GM19397 (cell line): ENCODE measurements at regions not wholly inside any gene's neighbourhood (a gene's known extent, or its start where the extent isn't known, plus 50 kb on each side); places are given as distances from the start of the nearest gene placed in this dataset.
"Not testable (repeated sequence)": the region's sequence is repeated elsewhere in the genome, so short reads cannot be mapped to it uniquely, and the experiment has no call there.

Experiments used
- ATAC-seq: cut with Tn5 transposase; IDR thresholded peaks from one replicate; pipeline ENCODE4 v1.9.1; 2021; ENCODE audit warnings: mild to moderate bottlenecking, moderate library complexity; ENCODE audit not compliant: unreplicated experiment

- ATAC-seq = no peak
Measured at GRCh38 chr4:58413849-58414248, 1303.7 kb upstream of the IGFBP7 start.

DNA sequence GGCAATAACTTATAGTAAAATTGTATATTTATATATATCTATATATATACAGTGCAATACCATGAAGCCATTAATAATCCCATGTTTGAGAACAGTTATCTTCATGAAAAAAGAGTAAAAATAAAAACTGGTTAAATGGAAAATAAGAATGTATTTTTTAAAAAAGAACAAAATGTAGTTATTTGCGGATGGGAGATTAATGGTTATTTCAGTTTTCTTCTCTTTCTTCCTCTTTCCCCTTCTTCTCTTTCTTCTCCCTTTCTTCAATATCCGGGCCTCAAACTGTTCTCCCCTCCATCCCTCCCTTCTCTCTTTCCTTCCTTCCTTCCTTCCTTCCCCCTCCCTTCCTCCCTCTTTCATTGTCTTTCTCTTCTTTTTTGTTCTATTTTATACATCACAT lies 1301.7 kb upstream of the IGFBP7 start:
- no peak for ATAC-seq

- ATAC-seq = no peak
Measured at GRCh38 chr4:58406762-58407161, 1296.6 kb upstream of the IGFBP7 start.

- no peak for ATAC-seq
Measured at GRCh38 chr4:58368221-58368620, 1258.0 kb upstream of the IGFBP7 start.

GRCh38 chr4:58360354-58361133 lies 1250.4 kb upstream of the IGFBP7 start:
- no peak for ATAC-seq

GRCh38 chr4:58359590-58359989 lies 1249.4 kb upstream of the IGFBP7 start:
- ATAC-seq = no peak

DNA sequence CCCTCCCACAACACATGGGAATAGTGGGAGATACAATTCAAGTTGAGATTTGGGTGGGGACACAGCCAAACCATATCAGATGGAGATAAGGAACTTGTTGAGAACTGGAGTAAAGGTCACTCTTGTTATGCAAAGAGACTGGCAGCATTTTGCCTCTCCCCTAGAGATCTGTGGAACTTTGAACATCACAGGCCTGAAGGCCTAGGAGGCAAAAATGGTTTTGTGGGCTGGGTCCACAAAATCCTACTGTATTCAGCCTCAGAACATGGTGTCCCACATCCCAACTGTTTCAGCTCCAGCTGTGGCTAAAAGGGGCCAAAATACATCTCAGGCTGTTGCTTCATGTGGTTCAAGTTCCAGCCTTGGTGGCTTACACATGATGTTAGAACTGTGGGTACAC lies 1247.8 kb upstream of the IGFBP7 start:
- ATAC-seq = no peak

DNA sequence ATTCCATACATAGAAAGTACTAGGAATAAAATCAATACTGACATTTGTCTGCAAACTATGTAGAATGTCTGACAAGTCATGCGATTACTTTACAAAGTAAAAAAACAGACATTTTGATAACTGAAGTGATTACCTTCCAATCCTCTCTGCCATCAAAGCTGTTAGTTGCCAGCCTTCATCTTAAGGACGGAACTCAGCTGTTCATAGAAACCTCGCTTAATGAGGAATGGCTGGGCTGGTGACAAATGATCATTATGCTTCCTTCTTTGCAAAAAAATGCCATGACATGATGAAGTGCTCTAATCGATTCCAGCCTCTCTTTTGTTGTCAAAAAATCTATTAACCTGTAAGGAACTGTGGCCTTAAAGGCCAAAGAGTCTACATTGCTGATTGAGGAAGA lies 1214.9 kb upstream of the IGFBP7 start:
- ATAC-seq = no peak

GRCh38 chr4:58313444-58313843 lies 1203.3 kb upstream of the IGFBP7 start:
- ATAC-seq = no peak

GRCh38 chr4:58303456-58303855 lies 1193.3 kb upstream of the IGFBP7 start:
- no peak for ATAC-seq

- no peak for ATAC-seq
Measured at GRCh38 chr4:58301376-58301999, 1191.3 kb upstream of the IGFBP7 start.

DNA sequence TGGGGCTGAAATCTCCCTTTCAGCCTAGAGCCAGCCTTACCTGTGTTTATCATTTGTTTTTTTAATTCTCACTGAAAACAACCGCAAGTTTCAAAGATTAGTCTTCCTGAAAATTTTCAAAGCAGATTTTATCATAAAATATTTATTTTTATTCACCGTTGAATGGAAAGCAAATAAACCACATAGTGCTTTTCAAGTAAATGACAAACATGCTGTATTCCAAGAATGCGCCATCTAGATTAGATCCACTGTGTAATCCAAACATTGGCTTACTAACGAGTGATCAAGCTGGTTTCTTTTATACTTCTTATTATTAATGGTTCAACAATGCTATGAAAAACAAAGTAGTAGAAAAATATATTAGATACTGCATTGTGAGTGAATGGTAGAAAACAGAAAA lies 1176.2 kb upstream of the IGFBP7 start:
- no peak for ATAC-seq

DNA sequence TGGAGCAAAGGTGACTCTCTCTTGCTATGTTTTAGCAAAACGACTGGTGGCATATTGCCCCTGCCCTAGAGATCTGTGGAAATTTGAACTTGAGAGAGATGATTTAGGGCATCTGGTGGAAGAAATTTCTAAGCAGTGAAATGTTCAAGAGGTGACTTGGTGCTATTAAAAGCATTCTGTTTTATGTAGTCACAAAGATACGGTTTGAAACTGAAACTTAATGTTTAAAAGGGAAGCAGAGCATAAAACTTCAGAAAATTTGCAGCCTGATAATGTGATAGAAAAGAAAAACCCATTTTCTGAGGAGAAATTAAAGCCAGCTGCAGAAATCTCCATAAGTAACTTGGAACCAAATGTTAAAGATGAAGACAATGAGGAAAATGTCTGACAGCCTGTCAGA lies 1170.7 kb upstream of the IGFBP7 start:
- ATAC-seq = not testable (repeated sequence)

GRCh38 chr4:58275856-58276255 lies 1165.7 kb upstream of the IGFBP7 start:
- ATAC-seq = no peak

- no peak for ATAC-seq
Measured at GRCh38 chr4:58274553-58274952, 1164.4 kb upstream of the IGFBP7 start.

DNA sequence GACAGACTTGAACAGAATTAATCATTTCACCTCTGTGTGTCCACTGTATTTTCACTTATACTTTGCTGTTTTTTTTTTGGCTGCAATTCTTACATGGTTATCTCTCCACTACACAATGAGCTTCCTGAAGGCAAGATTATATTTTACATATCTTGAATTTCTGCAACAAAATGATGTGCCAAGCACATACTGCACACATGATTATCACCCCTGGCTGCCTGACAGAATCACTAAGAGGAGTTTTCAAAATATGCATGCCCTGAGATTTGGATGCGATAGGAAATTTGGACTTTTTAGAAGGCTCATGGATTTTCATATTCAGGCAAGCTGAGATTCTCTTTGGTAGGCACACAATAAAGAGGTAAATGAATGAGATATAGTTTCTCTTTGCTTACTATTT lies 1162.1 kb upstream of the IGFBP7 start:
- no peak for ATAC-seq

DNA sequence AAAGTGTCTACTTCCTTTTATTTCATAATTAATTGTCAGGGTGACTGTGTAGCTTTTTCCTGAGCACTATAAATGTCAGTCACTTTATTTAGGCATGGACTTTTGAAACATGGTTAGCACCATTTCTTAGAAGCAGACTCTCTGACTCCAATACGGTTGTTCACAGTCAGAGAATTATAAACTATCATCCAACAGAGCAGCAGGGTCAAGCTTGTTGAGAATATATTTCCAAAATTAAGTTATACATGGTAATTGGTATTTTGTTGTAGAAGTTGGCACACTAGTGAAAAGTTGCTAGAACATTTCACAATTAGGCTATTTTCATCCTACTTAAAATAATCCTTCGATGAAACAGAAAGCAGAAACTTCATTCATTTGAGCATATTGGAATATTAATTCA lies 1155.5 kb upstream of the IGFBP7 start:
- no peak for ATAC-seq

GRCh38 chr4:58261526-58261925 lies 1151.3 kb upstream of the IGFBP7 start:
- ATAC-seq = no peak

GRCh38 chr4:58254291-58254690 lies 1144.1 kb upstream of the IGFBP7 start:
- ATAC-seq = no peak

DNA sequence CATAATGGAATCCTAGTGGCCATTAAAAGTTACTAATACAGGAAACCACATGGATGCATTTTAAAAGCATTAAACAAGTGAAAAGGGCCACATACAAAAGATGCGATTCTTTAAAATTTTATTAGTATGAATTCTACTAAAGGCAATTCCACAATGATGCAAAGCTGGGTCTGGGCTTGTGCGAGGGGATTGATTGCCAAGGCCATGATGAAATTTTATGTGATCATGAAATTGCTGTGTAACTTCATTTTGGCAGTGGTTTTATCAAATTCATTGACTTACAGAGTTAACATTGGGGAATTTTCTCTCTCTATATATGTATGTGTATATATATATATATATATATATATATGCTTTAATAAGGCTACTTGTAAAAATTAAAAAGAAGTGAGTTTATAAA lies 1142.5 kb upstream of the IGFBP7 start:
- no peak for ATAC-seq

- ATAC-seq = no peak
Measured at GRCh38 chr4:58247792-58248191, 1137.6 kb upstream of the IGFBP7 start.

DNA sequence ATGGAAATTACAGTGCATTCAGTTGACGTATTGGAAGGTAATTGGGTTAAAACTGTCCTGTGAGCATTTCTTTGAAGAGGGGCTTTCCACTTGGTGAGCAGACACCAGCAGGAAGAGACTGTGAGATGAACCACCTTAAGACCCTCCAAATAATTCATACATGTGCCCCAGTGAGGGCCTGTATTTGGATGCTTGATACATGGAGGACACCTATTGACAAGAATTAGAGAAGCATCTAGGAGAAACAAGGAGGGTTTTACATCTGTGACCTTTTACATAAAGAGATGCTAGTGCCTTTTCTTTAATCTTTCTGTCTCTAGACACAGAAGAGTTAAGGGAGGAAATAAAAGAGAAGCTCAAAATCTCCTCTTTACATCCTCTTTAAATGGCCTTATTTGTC lies 1115.3 kb upstream of the IGFBP7 start:
- ATAC-seq = no peak

GRCh38 chr4:58219179-58219578 lies 1109.0 kb upstream of the IGFBP7 start:
- no peak for ATAC-seq
